ENCODE measurements at regions not wholly inside any gene's neighbourhood (a gene's known extent, or its start where the extent isn't known, plus 50 kb on each side); places are given as distances from the start of the nearest gene placed in this dataset.

- no peak for DNase-seq (ENCODE audit: low spot score)
- no peak for TF ChIP-seq CTCF (IDR thresholded peaks at IDR 0.05; ENCODE audit: extremely low read depth, insufficient read depth, missing control alignments)
- in situ Hi-C loops (cut with MboI; ENCODE audit: low pct_unique_long_range_greater_than_20kb, low sequenced_read_pairs, unreplicated experiment), result no loop called here
These were observed 207.5 kb downstream of the SPTSSA start for GRCh38 chr14:34254571-34254970.

GRCh38 chr14:34254031-34254430, 208.0 kb downstream of the SPTSSA start:
- in situ Hi-C loops (cut with MboI; ENCODE audit: low pct_unique_long_range_greater_than_20kb, low sequenced_read_pairs, unreplicated experiment), result no loop called here
- DNase-seq (ENCODE audit: low spot score), result no peak
- no peak for TF ChIP-seq CTCF (IDR thresholded peaks at IDR 0.05; ENCODE audit: extremely low read depth, insufficient read depth, missing control alignments)

GRCh38 chr14:34252227-34252626, 209.8 kb downstream of the SPTSSA start:
- DNase-seq (ENCODE audit: low spot score), result no peak
- TF ChIP-seq CTCF (IDR thresholded peaks at IDR 0.05; ENCODE audit: extremely low read depth, insufficient read depth, missing control alignments), result no peak
- in situ Hi-C loops (cut with MboI; ENCODE audit: low pct_unique_long_range_greater_than_20kb, low sequenced_read_pairs, unreplicated experiment), result no loop called here

GRCh38 chr14:34251662-34252061, 210.4 kb downstream of the SPTSSA start:
- no peak for DNase-seq (ENCODE audit: low spot score)
- in situ Hi-C loops (cut with MboI; ENCODE audit: low pct_unique_long_range_greater_than_20kb, low sequenced_read_pairs, unreplicated experiment), result no loop called here
- TF ChIP-seq CTCF (IDR thresholded peaks at IDR 0.05; ENCODE audit: extremely low read depth, insufficient read depth, missing control alignments), result no peak

- TF ChIP-seq CTCF (IDR thresholded peaks at IDR 0.05; ENCODE audit: extremely low read depth, insufficient read depth, missing control alignments), result no peak
- no peak for DNase-seq (ENCODE audit: low spot score)
- in situ Hi-C loops (cut with MboI; ENCODE audit: low pct_unique_long_range_greater_than_20kb, low sequenced_read_pairs, unreplicated experiment), result no loop called here
These were observed 211.1 kb downstream of the SPTSSA start for GRCh38 chr14:34250959-34251358.

GRCh38 chr14:34247605-34248004, 214.4 kb downstream of the SPTSSA start:
- in situ Hi-C loops (cut with MboI; ENCODE audit: low pct_unique_long_range_greater_than_20kb, low sequenced_read_pairs, unreplicated experiment), result loop anchor here (25.0 kb wide), 1 partner anchor 410 kb away; no protein-coding TSS in a partner anchor
- DNase-seq (ENCODE audit: low spot score), result no peak
- no peak for TF ChIP-seq CTCF (IDR thresholded peaks at IDR 0.05; ENCODE audit: extremely low read depth, insufficient read depth, missing control alignments)

- no peak for DNase-seq (ENCODE audit: low spot score)
- in situ Hi-C loops (cut with MboI; ENCODE audit: low pct_unique_long_range_greater_than_20kb, low sequenced_read_pairs, unreplicated experiment), result loop anchor here (25.0 kb wide), 1 partner anchor 409 kb away; no protein-coding TSS in a partner anchor
- no peak for TF ChIP-seq CTCF (IDR thresholded peaks at IDR 0.05; ENCODE audit: extremely low read depth, insufficient read depth, missing control alignments)
These were observed 215.8 kb downstream of the SPTSSA start for GRCh38 chr14:34246206-34246605.
